Gastroesophageal sphincter (tissue), 3 donors: ENCODE measurements at regions not wholly inside any gene's neighbourhood (a gene's known extent, or its start where the extent isn't known, plus 50 kb on each side); places are given as distances from the start of the nearest gene placed in this dataset.

ENCODE experiments used
- POLR2A ChIP-seq, 2 donors: fragments of 450-650 bp; IDR thresholded peaks; one replicate each; pipeline ENCODE4 v1.6.1; 2017; ENCODE audit warnings: antibody characterized with exemption in 2 of 2, mild to moderate bottlenecking in 2 of 2, moderate library complexity in 1 of 2
- POLR2AphosphoS5 ChIP-seq: sonication (generic); formaldehyde crosslinking; IDR thresholded peaks from one replicate; pipeline ENCODE4 v1.6.1; 2017; ENCODE audit warnings: antibody characterized with exemption
- TF ChIP-seq, protein P1 (sequence below), 4 experiments: fragments of 200-600 bp in 2 of 4; fragments of 450-650 bp in 2 of 4; sonication (generic) in 1 of 4; IDR thresholded peaks; one replicate each; pipeline ENCODE4 v1.5.1; 2017 to 2019; ENCODE audit warnings: antibody characterized with exemption in 4 of 4, mild to moderate bottlenecking in 2 of 4, moderate library complexity in 2 of 4

- TF ChIP-seq POLR2A (IDR thresholded peaks at IDR 0.05) (no peak), POLR2AphosphoS5 (no peak)
- TF ChIP-seq, protein P1, sequence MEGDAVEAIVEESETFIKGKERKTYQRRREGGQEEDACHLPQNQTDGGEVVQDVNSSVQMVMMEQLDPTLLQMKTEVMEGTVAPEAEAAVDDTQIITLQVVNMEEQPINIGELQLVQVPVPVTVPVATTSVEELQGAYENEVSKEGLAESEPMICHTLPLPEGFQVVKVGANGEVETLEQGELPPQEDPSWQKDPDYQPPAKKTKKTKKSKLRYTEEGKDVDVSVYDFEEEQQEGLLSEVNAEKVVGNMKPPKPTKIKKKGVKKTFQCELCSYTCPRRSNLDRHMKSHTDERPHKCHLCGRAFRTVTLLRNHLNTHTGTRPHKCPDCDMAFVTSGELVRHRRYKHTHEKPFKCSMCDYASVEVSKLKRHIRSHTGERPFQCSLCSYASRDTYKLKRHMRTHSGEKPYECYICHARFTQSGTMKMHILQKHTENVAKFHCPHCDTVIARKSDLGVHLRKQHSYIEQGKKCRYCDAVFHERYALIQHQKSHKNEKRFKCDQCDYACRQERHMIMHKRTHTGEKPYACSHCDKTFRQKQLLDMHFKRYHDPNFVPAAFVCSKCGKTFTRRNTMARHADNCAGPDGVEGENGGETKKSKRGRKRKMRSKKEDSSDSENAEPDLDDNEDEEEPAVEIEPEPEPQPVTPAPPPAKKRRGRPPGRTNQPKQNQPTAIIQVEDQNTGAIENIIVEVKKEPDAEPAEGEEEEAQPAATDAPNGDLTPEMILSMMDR (IDR thresholded peaks at IDR 0.05), result no peak
These were observed 318.4 kb upstream of the EEF2KMT start for GRCh38 chr16:5416013-5416412.
